OCI-LY1 (cell line): ENCODE measurements at regions not wholly inside any gene's neighbourhood (a gene's known extent, or its start where the extent isn't known, plus 50 kb on each side); places are given as distances from the start of the nearest gene placed in this dataset.

ENCODE experiments used
- H2AFZ ChIP-seq: fragments of 200-600 bp; sonication (generic), shearing (Covaris generic); 2 replicates; pipeline ENCODE4 v1.6.0; 2014; ENCODE audit warnings: antibody characterized with exemption, mild to moderate bottlenecking, low read length
- H3F3A ChIP-seq: fragments of 200-600 bp; sonication (generic), shearing (Covaris generic); 2 replicates; pipeline ENCODE4 v1.6.0; 2014; ENCODE audit warnings: mild to moderate bottlenecking, antibody characterized with exemption, low read length, moderate library complexity; ENCODE audit not compliant: insufficient read depth
- H3K27ac ChIP-seq: fragments of 200-600 bp; sonication (generic); 2 replicates; pipeline ENCODE4 v1.5.1; 2014; ENCODE audit warnings: low read length, mixed run types, mild to moderate bottlenecking, low read depth; ENCODE audit not compliant: poor library complexity, severe bottlenecking
- H3K27me3 ChIP-seq: fragments of 200-600 bp; sonication (generic); 2 replicates; pipeline ENCODE4 v1.6.0; 2014; ENCODE audit warnings: antibody characterized with exemption, mild to moderate bottlenecking, low read length, moderate library complexity; ENCODE audit not compliant: insufficient read depth
- H3K36me3 ChIP-seq: fragments of 200-600 bp; sonication (generic); 2 replicates; pipeline ENCODE4 v1.6.1; 2014; ENCODE audit warnings: mild to moderate bottlenecking, antibody characterized with exemption, low read length, moderate library complexity, mixed read lengths; ENCODE audit not compliant: insufficient read depth
- H3K4me1 ChIP-seq: fragments of 200-600 bp; sonication (generic); 2 replicates; pipeline ENCODE4 v1.5.1; 2014; ENCODE audit warnings: mild to moderate bottlenecking, low read length, moderate library complexity; ENCODE audit not compliant: insufficient read depth, severe bottlenecking
- H3K4me2 ChIP-seq: fragments of 200-600 bp; sonication (generic), shearing (Covaris generic); 2 replicates; pipeline ENCODE4 v1.6.1; 2014; ENCODE audit warnings: low read length
- H3K4me3 ChIP-seq: fragments of 200-600 bp; sonication (generic); 2 replicates; pipeline ENCODE4 v1.5.1; 2014; ENCODE audit warnings: low read length, low read depth, mild to moderate bottlenecking, mixed read lengths; ENCODE audit not compliant: poor library complexity, severe bottlenecking
- H3K79me2 ChIP-seq: fragments of 200-600 bp; shearing (Covaris generic); 2 replicates; pipeline ENCODE4 v1.6.1; 2016; ENCODE audit warnings: mixed run types, low read length, mixed read lengths; ENCODE audit not compliant: insufficient read depth
- H3K9ac ChIP-seq: fragments of 200-600 bp; sonication (generic), shearing (Covaris generic); 2 replicates; pipeline ENCODE4 v1.6.1; 2014; ENCODE audit warnings: mild to moderate bottlenecking, low read length, mixed read lengths
- H3K9me2 ChIP-seq: fragments of 200-600 bp; sonication (generic), shearing (Covaris generic); 2 replicates; pipeline ENCODE4 v1.6.1; 2014; ENCODE audit warnings: low read depth, mild to moderate bottlenecking, low read length, mixed read lengths
- H3K9me3 ChIP-seq: fragments of 200-600 bp; shearing (Covaris generic); 2 replicates; pipeline ENCODE4 v1.6.1; 2014; ENCODE audit warnings: low read length, mixed read lengths
- H4K20me1 ChIP-seq: fragments of 200-600 bp; sonication (generic), shearing (Covaris generic); 2 replicates; pipeline ENCODE4 v1.6.0; 2016; ENCODE audit warnings: mild to moderate bottlenecking, low read length; ENCODE audit not compliant: insufficient read depth
- CTCF ChIP-seq: fragments of 200-600 bp; sonication (generic), shearing (Covaris generic); IDR thresholded peaks from 2 replicates; pipeline ENCODE4 v1.5.1; 2017; ENCODE audit warnings: mild to moderate bottlenecking, antibody characterized with exemption, low read length, moderate library complexity, mixed read lengths
- EZH2 ChIP-seq: fragments of 200-600 bp; sonication (generic), shearing (Covaris generic); IDR thresholded peaks from 2 replicates; pipeline ENCODE4 v1.8.0; 2017; ENCODE audit warnings: borderline replicate concordance, mixed run types, mild to moderate bottlenecking, antibody characterized with exemption, low read length, moderate library complexity, mixed read lengths

- no peaks in the 10 kb centered on the region for H3K4me1 ChIP-seq
- H3K4me3 ChIP-seq = no peak overlapping the region
- no peaks in the 10 kb centered on the region; the same call in 1 of the 2 replicates for H3F3A ChIP-seq
- H2AFZ ChIP-seq = no peak overlapping the region
- no peaks in the 10 kb centered on the region for H3K9me3 ChIP-seq
- H4K20me1 ChIP-seq = no peaks in the 10 kb centered on the region
- no peak overlapping the region for H3K27ac ChIP-seq
- peaks cover 9% of the 10 kb centered on the region; the same call in 1 of the 2 replicates for H3K27me3 ChIP-seq
- H3K9ac ChIP-seq = no peak overlapping the region
- H3K79me2 ChIP-seq = no peaks in the 10 kb centered on the region
- H3K36me3 ChIP-seq = no peaks in the 10 kb centered on the region
- H3K4me2 ChIP-seq = no peak overlapping the region
- H3K9me2 ChIP-seq = no peaks in the 10 kb centered on the region
- TF ChIP-seq EZH2 (no peak), CTCF (no peak)
These were observed 207.1 kb downstream of the NFATC2 start for GRCh38 chr20:51335329-51335841.

- H3F3A ChIP-seq = no peaks in the 10 kb centered on the region; the same call in 1 of the 2 replicates
- H3K79me2 ChIP-seq = no peaks in the 10 kb centered on the region
- H3K9ac ChIP-seq = no peak overlapping the region
- H3K9me2 ChIP-seq = no peaks in the 10 kb centered on the region
- no peak overlapping the region for H3K4me3 ChIP-seq
- no peaks in the 10 kb centered on the region for H4K20me1 ChIP-seq
- H3K4me1 ChIP-seq = no peaks in the 10 kb centered on the region
- no peak overlapping the region for H3K27ac ChIP-seq
- H3K27me3 ChIP-seq = peaks cover 9% of the 10 kb centered on the region; the same call in 1 of the 2 replicates
- no peak overlapping the region for H3K4me2 ChIP-seq
- H3K36me3 ChIP-seq = no peaks in the 10 kb centered on the region
- no peak for TF ChIP-seq EZH2
- TF ChIP-seq CTCF = no peak
- no peaks in the 10 kb centered on the region for H3K9me3 ChIP-seq
- H2AFZ ChIP-seq = no peak overlapping the region
These were observed 207.9 kb downstream of the NFATC2 start for GRCh38 chr20:51334609-51335008.

- H3K4me2 ChIP-seq = no peak overlapping the region
- H3K9me2 ChIP-seq = no peaks in the 10 kb centered on the region
- no peak overlapping the region for H2AFZ ChIP-seq
- peaks cover 9% of the 10 kb centered on the region; the same call in 1 of the 2 replicates for H3K27me3 ChIP-seq
- H3K9me3 ChIP-seq = no peaks in the 10 kb centered on the region
- no peak overlapping the region for H3K27ac ChIP-seq
- no peak for TF ChIP-seq CTCF
- no peak for TF ChIP-seq EZH2
- no peak overlapping the region for H3K9ac ChIP-seq
- no peaks in the 10 kb centered on the region for H4K20me1 ChIP-seq
- H3K4me1 ChIP-seq = no peaks in the 10 kb centered on the region
- no peak overlapping the region for H3K4me3 ChIP-seq
- no peaks in the 10 kb centered on the region for H3K36me3 ChIP-seq
- no peaks in the 10 kb centered on the region for H3K79me2 ChIP-seq
- H3F3A ChIP-seq = no peaks in the 10 kb centered on the region; the same call in 1 of the 2 replicates
These were observed 208.5 kb downstream of the NFATC2 start for GRCh38 chr20:51333971-51334370.
